Caco-2 (cell line): ENCODE measurements at regions not wholly inside any gene's neighbourhood (a gene's known extent, or its start where the extent isn't known, plus 50 kb on each side); places are given as distances from the start of the nearest gene placed in this dataset.

Source experiments
- BruUV-seq: library from RNA; stranded (reverse); fragments of 400-500 nt; replicated peaks from 2 replicates; lab custom pipeline; 2021; lab: Mats Ljungman, UMichigan
- CTCF ChIA-PET: fragments of 300-600 bp; sonication (Branson Sonifier 250); formaldehyde crosslinking; loops from one replicate; lab custom pipeline; 2022; ENCODE audit warnings: antibody characterized with exemption; lab: Charles Lee
- POLR2A ChIA-PET: fragments of 300-600 bp; sonication (Branson Sonifier 250); formaldehyde crosslinking; loops from one replicate; lab custom pipeline; 2022; ENCODE audit warnings: antibody characterized with exemption; lab: Charles Lee
- DNase-seq, 2 experiments: peaks; one replicate each; pipeline versions ENCODE4 v3.0.0 to v3.0.0-alpha.2; 2020 to 2022
- H3K27me3 ChIP-seq: replicated peaks from 2 replicates; pipeline ENCODE4 v1.6.0; 2011; ENCODE audit warnings: low read length; ENCODE audit not compliant: control insufficient read depth, insufficient read depth
- H3K36me3 ChIP-seq: 2 replicates; pipeline ENCODE4 v1.5.1; 2011; ENCODE audit warnings: low read length; ENCODE audit not compliant: control insufficient read depth, insufficient read depth
- H3K4me1 ChIP-seq: fragments of 250-450 bp; sonication (Bioruptor Pico); 2 replicates; pipeline ENCODE4 v1.5.1; 2020; ENCODE audit warnings: mild to moderate bottlenecking
- H3K4me3 ChIP-seq: 2 replicates; pipeline ENCODE4 v1.5.1; 2011; ENCODE audit warnings: low read depth, mild to moderate bottlenecking, control low read depth, low read length
- H3K9me3 ChIP-seq: fragments of 250-450 bp; sonication (Bioruptor Pico); 2 replicates; pipeline ENCODE4 v1.5.1; 2020; ENCODE audit warnings: mild to moderate bottlenecking, moderate library complexity
- H3K27ac Mint-ChIP-seq: one replicate; pipeline ENCODE4 v1.8.0; 2022; ENCODE audit warnings: mixed read lengths; ENCODE audit not compliant: unreplicated experiment
- H3K27me3 Mint-ChIP-seq: one replicate; pipeline ENCODE4 v1.8.0; 2022; ENCODE audit warnings: mixed read lengths; ENCODE audit not compliant: insufficient read depth, unreplicated experiment
- H3K36me3 Mint-ChIP-seq: one replicate; pipeline ENCODE4 v1.8.0; 2022; ENCODE audit warnings: mild to moderate bottlenecking, mixed read lengths; ENCODE audit not compliant: insufficient read depth, unreplicated experiment
- H3K4me1 Mint-ChIP-seq: one replicate; pipeline ENCODE4 v1.8.0; 2022; ENCODE audit warnings: low read depth, mixed read lengths; ENCODE audit not compliant: unreplicated experiment
- H3K4me3 Mint-ChIP-seq: one replicate; pipeline ENCODE4 v1.8.0; 2022; ENCODE audit warnings: mild to moderate bottlenecking, moderate library complexity, mixed read lengths; ENCODE audit not compliant: unreplicated experiment
- H3K9me3 Mint-ChIP-seq: one replicate; pipeline ENCODE4 v1.8.0; 2022; ENCODE audit warnings: mixed read lengths; ENCODE audit not compliant: unreplicated experiment
- intact Hi-C: fragments of 100-400 bp; cut with micrococcal nuclease; formaldehyde crosslinking; loops from one replicate; pipeline ENCODE4 v1.10.0; 2022; ENCODE audit not compliant: unreplicated experiment
- TF ChIP-seq, protein P1 (sequence below), 2 experiments: fragments of 200-600 bp in 1 of 2; IDR thresholded peaks; 1 replicate in 1 of 2; 2 replicates in 1 of 2; pipeline versions ENCODE4 v1.5.1 to v1.8.0; 2011 to 2022; ENCODE audit warnings: antibody characterized with exemption in 1 of 2, control low read depth in 1 of 2, inconsistent platforms in 1 of 2, low read depth in 1 of 2, low read length in 1 of 2, mild to moderate bottlenecking in 1 of 2, moderate library complexity in 1 of 2; ENCODE audit not compliant: insufficient read depth in 1 of 2, severe bottlenecking in 1 of 2, unreplicated experiment in 1 of 2

- CTCF ChIA-PET: no interaction called here
- Mint-ChIP-seq H3K27ac (no peak overlapping the region), H3K9me3 (no peaks in the 10 kb centered on the region), H3K36me3 (no peaks in the 10 kb centered on the region), H3K4me3 (no peak overlapping the region), H3K4me1 (no peaks in the 10 kb centered on the region), H3K27me3 (peaks cover 5% of the 10 kb centered on the region)
- no peaks in the 10 kb centered on the region for H3K27me3 ChIP-seq
- no peaks in the 10 kb centered on the region for H3K4me1 ChIP-seq
- H3K9me3 ChIP-seq: no peaks in the 10 kb centered on the region
- intact Hi-C loops: no loop called here
- no peaks in the 10 kb centered on the region for H3K36me3 ChIP-seq
- TF ChIP-seq, protein P1, sequence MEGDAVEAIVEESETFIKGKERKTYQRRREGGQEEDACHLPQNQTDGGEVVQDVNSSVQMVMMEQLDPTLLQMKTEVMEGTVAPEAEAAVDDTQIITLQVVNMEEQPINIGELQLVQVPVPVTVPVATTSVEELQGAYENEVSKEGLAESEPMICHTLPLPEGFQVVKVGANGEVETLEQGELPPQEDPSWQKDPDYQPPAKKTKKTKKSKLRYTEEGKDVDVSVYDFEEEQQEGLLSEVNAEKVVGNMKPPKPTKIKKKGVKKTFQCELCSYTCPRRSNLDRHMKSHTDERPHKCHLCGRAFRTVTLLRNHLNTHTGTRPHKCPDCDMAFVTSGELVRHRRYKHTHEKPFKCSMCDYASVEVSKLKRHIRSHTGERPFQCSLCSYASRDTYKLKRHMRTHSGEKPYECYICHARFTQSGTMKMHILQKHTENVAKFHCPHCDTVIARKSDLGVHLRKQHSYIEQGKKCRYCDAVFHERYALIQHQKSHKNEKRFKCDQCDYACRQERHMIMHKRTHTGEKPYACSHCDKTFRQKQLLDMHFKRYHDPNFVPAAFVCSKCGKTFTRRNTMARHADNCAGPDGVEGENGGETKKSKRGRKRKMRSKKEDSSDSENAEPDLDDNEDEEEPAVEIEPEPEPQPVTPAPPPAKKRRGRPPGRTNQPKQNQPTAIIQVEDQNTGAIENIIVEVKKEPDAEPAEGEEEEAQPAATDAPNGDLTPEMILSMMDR (IDR thresholded peaks at IDR 0.05; ENCODE audit: insufficient read depth in 1 of 2, low read depth in 1 of 2, low read length in 1 of 2, severe bottlenecking in 1 of 2, unreplicated experiment in 1 of 2): no peak
- no peak for DNase-seq
- BruUV-seq: no TSS peak
- POLR2A ChIA-PET: no interaction called here
- H3K4me3 ChIP-seq: no peak overlapping the region
Observed at GRCh38 chr5:155264809-155265208, 251.3 kb downstream of the KIF4B start.

DNA sequence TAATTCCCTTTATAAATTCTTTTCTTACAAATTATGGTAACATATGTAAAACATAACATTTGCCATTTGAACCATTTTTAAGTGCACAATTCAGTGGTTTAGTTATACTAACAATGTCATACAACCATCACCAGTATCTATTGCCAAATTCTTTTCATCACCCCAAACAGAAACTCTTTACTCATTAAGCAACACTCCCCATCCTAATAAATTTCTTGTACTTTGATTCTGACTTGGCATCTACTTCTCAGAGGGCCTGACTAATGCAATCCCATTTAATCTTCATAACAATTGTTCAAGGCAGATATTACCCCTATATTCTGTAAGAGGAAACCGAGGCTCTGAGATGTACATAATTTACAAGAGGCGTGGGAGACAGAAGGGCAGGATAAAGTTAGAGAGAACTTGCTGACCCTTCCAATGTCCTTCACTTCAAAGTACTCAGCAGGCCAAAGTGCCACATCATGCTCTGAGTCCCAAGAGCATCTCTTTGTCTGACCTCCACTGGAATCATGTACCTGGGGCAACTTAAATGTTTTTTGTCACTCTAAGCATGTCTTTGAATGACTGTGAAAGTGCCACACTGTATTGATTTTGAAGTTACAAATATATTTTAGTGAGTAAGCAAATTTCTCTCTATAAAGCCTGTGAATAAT lies 255.3 kb downstream of the KIF4B start:
- no peak overlapping the region for H3K4me3 ChIP-seq
- Mint-ChIP-seq H3K36me3 (no peaks in the 10 kb centered on the region), H3K9me3 (no peaks in the 10 kb centered on the region), H3K4me3 (no peak overlapping the region), H3K27ac (no peak overlapping the region), H3K27me3 (peaks cover 5% of the 10 kb centered on the region), H3K4me1 (no peaks in the 10 kb centered on the region)
- intact Hi-C loops: no loop called here
- CTCF ChIA-PET: no interaction called here
- H3K27me3 ChIP-seq: no peaks in the 10 kb centered on the region
- POLR2A ChIA-PET: no interaction called here
- no peaks in the 10 kb centered on the region for H3K36me3 ChIP-seq
- no peaks in the 10 kb centered on the region for H3K4me1 ChIP-seq
- BruUV-seq: no TSS peak
- H3K9me3 ChIP-seq: no peaks in the 10 kb centered on the region
- DNase-seq: no peak
- TF ChIP-seq, protein P1 (IDR thresholded peaks at IDR 0.05; ENCODE audit: insufficient read depth in 1 of 2, low read depth in 1 of 2, low read length in 1 of 2, severe bottlenecking in 1 of 2, unreplicated experiment in 1 of 2): no peak

DNA sequence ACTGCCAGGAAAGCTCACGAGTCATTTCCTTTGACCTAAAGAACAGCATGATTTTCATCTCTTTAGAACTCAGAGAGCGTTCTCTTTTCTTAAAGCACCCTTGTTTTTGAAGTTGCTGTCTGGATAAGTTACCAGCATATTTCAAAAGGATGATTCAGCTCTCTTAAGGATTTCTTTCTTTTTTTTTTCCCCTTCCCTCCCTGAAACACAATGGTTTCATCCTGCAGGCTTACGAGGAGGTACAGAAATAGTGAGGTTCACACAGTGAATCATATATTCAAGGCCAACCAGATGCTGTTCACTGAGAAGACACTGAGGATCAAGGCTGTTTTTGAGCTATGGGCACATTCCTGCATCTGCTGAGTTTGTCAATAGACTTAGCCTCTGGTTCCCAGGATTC lies 257.2 kb downstream of the KIF4B start:
- CTCF ChIA-PET: interaction anchor here (0.8 kb wide), 1 partner anchor 10 kb away, joined by 3 read pairs; no protein-coding TSS in a partner anchor
- no peak overlapping the region for H3K27ac Mint-ChIP-seq
- H3K27me3 Mint-ChIP-seq: peaks cover 5% of the 10 kb centered on the region

More for the DNA sequence above, 257.2 kb downstream of the KIF4B start:
- H3K36me3 ChIP-seq: no peaks in the 10 kb centered on the region
- Mint-ChIP-seq H3K4me1 (no peaks in the 10 kb centered on the region), H3K36me3 (no peaks in the 10 kb centered on the region), H3K4me3 (no peak overlapping the region), H3K9me3 (no peaks in the 10 kb centered on the region)
- POLR2A ChIA-PET: no interaction called here
- TF ChIP-seq, protein P1 (IDR thresholded peaks at IDR 0.05; ENCODE audit: insufficient read depth in 1 of 2, low read depth in 1 of 2, low read length in 1 of 2, severe bottlenecking in 1 of 2, unreplicated experiment in 1 of 2): no peak
- no peak for DNase-seq
- intact Hi-C loops: no loop called here
- no peaks in the 10 kb centered on the region for H3K4me1 ChIP-seq
- H3K9me3 ChIP-seq: no peaks in the 10 kb centered on the region
- BruUV-seq: no TSS peak
- H3K4me3 ChIP-seq: no peak overlapping the region
- H3K27me3 ChIP-seq: no peaks in the 10 kb centered on the region
